HepG2 (cell line): ENCODE measurements at regions not wholly inside any gene's neighbourhood (a gene's known extent, or its start where the extent isn't known, plus 50 kb on each side); places are given as distances from the start of the nearest gene placed in this dataset.

Experiments
- ARNT ChIP-seq: fragments of 450-650 bp; IDR thresholded peaks from 2 replicates; pipeline ENCODE4 v1.6.1; 2017
- ATM ChIP-seq: fragments of 450-650 bp; IDR thresholded peaks from 2 replicates; pipeline ENCODE4 v1.7.1; 2017; ENCODE audit warnings: mild to moderate bottlenecking, borderline replicate concordance
- CC2D1A ChIP-seq: sonication (generic); formaldehyde crosslinking; IDR thresholded peaks from 2 replicates; pipeline ENCODE4 v1.8.1; 2023; ENCODE audit warnings: mild to moderate bottlenecking, missing genetic modification reagents
- KLF12 ChIP-seq: sonication (generic); formaldehyde crosslinking; IDR thresholded peaks from 2 replicates; pipeline ENCODE4 v1.4.0; 2020; ENCODE audit warnings: missing genetic modification reagents, borderline replicate concordance
- POLR2AphosphoS5 ChIP-seq: IDR thresholded peaks from 2 replicates; pipeline ENCODE4 v1.6.1; 2012; ENCODE audit warnings: low read depth, low read length
- SYNCRIP ChIP-seq: fragments of 200-400 bp; formaldehyde crosslinking; IDR thresholded peaks from 2 replicates; pipeline ENCODE4 v1.6.1; 2018; ENCODE audit warnings: mild to moderate bottlenecking, low read depth, low read length; ENCODE audit not compliant: insufficient read depth
- TRIM24 ChIP-seq: sonication (generic); formaldehyde crosslinking; IDR thresholded peaks from 2 replicates; pipeline ENCODE4 v1.8.0; 2022; ENCODE audit warnings: mild to moderate bottlenecking, missing genetic modification reagents
- ZNF224 ChIP-seq: sonication (generic); formaldehyde crosslinking; IDR thresholded peaks from 2 replicates; pipeline ENCODE4 v1.5.0; 2020; ENCODE audit warnings: mild to moderate bottlenecking, missing genetic modification reagents
- ZNF260 ChIP-seq: sonication (generic); formaldehyde crosslinking; IDR thresholded peaks from 2 replicates; pipeline ENCODE4 v1.4.0; 2020; ENCODE audit warnings: missing genetic modification reagents, low read depth, mild to moderate bottlenecking, borderline replicate concordance
- ZNF274 ChIP-seq: sonication (generic); formaldehyde crosslinking; IDR thresholded peaks from 2 replicates; pipeline ENCODE4 v1.5.1; 2020; ENCODE audit warnings: mild to moderate bottlenecking, missing genetic modification reagents
- ZNF660 ChIP-seq: sonication (generic); formaldehyde crosslinking; IDR thresholded peaks from 2 replicates; pipeline ENCODE4 v1.5.1; 2020; ENCODE audit warnings: mild to moderate bottlenecking, low read depth, missing genetic modification reagents, borderline replicate concordance
- ZSCAN30 ChIP-seq: sonication (generic); formaldehyde crosslinking; IDR thresholded peaks from 2 replicates; pipeline ENCODE4 v1.5.0; 2020; ENCODE audit warnings: mild to moderate bottlenecking, missing genetic modification reagents
- TF ChIP-seq, protein P1 (sequence below): sonication (generic); formaldehyde crosslinking; IDR thresholded peaks from 2 replicates; pipeline ENCODE4 v1.4.0; 2020; ENCODE audit warnings: missing genetic modification reagents
- TF ChIP-seq, protein P2 (sequence below): sonication (generic); formaldehyde crosslinking; IDR thresholded peaks from 2 replicates; pipeline ENCODE4 v1.8.0; 2022; ENCODE audit warnings: mild to moderate bottlenecking, missing genetic modification reagents, borderline replicate concordance
- TF ChIP-seq, protein P3 (sequence below): IDR thresholded peaks from 2 replicates; pipeline ENCODE4 v1.6.1; 2016; ENCODE audit warnings: missing genetic modification reagents, missing compliant biosample characterization
- TF ChIP-seq, protein P4 (sequence below): sonication (generic); formaldehyde crosslinking; IDR thresholded peaks from 2 replicates; pipeline ENCODE4 v1.9.0; 2022; ENCODE audit warnings: missing genetic modification reagents, mild to moderate bottlenecking, borderline replicate concordance
- TF ChIP-seq, protein P5 (sequence below): sonication (generic); formaldehyde crosslinking; IDR thresholded peaks from 2 replicates; pipeline ENCODE4 v1.8.1; 2023; ENCODE audit warnings: mild to moderate bottlenecking, missing genetic modification reagents
- TF ChIP-seq, protein P6 (sequence below): IDR thresholded peaks from 2 replicates; pipeline ENCODE4 v1.6.1; 2016; ENCODE audit warnings: missing compliant biosample characterization, missing genetic modification reagents, borderline replicate concordance
- TF ChIP-seq, protein P7 (sequence below): sonication (generic); formaldehyde crosslinking; IDR thresholded peaks from 2 replicates; pipeline ENCODE4 v1.8.1; 2023; ENCODE audit warnings: missing genetic modification reagents, mild to moderate bottlenecking, borderline replicate concordance

DNA sequence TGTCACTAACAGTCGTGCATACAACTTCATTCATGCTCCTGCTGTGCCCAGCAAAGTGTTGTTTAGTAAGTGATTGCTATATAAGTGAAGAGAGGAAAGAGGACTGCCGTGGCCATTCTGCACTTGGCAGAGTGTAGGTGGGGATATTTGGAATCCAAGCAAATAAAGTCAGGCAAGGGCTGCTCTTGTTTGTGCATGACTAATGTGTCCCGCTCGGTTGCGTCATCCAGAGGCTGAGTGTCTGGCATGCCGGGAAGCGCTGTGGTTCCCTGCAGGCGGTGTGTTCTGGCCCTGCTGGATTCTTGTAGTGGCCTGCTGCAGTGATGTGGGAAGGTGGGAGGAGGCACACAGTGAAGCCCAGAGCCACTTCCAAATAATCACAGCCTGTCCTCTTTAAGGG is 136.9 kb upstream of the ANKH start (continued):
- TF ChIP-seq, protein P1, sequence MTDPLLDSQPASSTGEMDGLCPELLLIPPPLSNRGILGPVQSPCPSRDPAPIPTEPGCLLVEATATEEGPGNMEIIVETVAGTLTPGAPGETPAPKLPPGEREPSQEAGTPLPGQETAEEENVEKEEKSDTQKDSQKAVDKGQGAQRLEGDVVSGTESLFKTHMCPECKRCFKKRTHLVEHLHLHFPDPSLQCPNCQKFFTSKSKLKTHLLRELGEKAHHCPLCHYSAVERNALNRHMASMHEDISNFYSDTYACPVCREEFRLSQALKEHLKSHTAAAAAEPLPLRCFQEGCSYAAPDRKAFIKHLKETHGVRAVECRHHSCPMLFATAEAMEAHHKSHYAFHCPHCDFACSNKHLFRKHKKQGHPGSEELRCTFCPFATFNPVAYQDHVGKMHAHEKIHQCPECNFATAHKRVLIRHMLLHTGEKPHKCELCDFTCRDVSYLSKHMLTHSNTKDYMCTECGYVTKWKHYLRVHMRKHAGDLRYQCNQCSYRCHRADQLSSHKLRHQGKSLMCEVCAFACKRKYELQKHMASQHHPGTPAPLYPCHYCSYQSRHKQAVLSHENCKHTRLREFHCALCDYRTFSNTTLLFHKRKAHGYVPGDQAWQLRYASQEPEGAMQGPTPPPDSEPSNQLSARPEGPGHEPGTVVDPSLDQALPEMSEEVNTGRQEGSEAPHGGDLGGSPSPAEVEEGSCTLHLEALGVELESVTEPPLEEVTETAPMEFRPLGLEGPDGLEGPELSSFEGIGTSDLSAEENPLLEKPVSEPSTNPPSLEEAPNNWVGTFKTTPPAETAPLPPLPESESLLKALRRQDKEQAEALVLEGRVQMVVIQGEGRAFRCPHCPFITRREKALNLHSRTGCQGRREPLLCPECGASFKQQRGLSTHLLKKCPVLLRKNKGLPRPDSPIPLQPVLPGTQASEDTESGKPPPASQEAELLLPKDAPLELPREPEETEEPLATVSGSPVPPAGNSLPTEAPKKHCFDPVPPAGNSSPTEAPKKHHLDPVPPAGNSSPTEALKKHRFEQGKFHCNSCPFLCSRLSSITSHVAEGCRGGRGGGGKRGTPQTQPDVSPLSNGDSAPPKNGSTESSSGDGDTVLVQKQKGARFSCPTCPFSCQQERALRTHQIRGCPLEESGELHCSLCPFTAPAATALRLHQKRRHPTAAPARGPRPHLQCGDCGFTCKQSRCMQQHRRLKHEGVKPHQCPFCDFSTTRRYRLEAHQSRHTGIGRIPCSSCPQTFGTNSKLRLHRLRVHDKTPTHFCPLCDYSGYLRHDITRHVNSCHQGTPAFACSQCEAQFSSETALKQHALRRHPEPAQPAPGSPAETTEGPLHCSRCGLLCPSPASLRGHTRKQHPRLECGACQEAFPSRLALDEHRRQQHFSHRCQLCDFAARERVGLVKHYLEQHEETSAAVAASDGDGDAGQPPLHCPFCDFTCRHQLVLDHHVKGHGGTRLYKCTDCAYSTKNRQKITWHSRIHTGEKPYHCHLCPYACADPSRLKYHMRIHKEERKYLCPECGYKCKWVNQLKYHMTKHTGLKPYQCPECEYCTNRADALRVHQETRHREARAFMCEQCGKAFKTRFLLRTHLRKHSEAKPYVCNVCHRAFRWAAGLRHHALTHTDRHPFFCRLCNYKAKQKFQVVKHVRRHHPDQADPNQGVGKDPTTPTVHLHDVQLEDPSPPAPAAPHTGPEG, result no peak
- TF ChIP-seq, protein P2, sequence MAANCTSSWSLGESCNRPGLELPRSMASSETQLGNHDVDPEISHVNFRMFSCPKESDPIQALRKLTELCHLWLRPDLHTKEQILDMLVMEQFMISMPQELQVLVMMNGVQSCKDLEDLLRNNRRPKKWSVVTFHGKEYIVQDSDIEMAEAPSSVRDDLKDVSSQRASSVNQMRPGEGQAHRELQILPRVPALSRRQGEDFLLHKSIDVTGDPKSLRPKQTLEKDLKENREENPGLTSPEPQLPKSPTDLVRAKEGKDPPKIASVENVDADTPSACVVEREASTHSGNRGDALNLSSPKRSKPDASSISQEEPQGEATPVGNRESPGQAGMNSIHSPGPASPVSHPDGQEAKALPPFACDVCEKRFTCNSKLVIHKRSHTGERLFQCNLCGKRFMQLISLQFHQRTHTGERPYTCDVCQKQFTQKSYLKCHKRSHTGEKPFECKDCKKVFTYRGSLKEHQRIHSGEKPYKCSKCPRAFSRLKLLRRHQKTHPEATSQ (CRISPR knock-in tag), result no peak
- no peak for TF ChIP-seq TRIM24 (CRISPR knock-in tag)
- no peak for TF ChIP-seq ZNF224 (CRISPR knock-in tag)
- TF ChIP-seq, protein P3, sequence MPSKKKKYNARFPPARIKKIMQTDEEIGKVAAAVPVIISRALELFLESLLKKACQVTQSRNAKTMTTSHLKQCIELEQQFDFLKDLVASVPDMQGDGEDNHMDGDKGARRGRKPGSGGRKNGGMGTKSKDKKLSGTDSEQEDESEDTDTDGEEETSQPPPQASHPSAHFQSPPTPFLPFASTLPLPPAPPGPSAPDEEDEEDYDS (CRISPR knock-in tag), result peak; percentile 26; the same call in 1 of the 2 replicates
- TF ChIP-seq ZNF274, result no peak
- no peak for TF ChIP-seq CC2D1A (CRISPR knock-in tag)
- TF ChIP-seq, protein P4, sequence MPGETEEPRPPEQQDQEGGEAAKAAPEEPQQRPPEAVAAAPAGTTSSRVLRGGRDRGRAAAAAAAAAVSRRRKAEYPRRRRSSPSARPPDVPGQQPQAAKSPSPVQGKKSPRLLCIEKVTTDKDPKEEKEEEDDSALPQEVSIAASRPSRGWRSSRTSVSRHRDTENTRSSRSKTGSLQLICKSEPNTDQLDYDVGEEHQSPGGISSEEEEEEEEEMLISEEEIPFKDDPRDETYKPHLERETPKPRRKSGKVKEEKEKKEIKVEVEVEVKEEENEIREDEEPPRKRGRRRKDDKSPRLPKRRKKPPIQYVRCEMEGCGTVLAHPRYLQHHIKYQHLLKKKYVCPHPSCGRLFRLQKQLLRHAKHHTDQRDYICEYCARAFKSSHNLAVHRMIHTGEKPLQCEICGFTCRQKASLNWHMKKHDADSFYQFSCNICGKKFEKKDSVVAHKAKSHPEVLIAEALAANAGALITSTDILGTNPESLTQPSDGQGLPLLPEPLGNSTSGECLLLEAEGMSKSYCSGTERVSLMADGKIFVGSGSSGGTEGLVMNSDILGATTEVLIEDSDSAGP, result peak; percentile 41; the same call in 1 of the 2 replicates
- no peak for TF ChIP-seq ZNF260 (CRISPR knock-in tag)
- TF ChIP-seq KLF12, result no peak
- TF ChIP-seq, protein P5, sequence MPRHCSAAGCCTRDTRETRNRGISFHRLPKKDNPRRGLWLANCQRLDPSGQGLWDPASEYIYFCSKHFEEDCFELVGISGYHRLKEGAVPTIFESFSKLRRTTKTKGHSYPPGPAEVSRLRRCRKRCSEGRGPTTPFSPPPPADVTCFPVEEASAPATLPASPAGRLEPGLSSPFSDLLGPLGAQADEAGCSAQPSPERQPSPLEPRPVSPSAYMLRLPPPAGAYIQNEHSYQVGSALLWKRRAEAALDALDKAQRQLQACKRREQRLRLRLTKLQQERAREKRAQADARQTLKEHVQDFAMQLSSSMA (CRISPR knock-in tag), result no peak
- TF ChIP-seq ATM, result no peak
- no peak for TF ChIP-seq ZSCAN30 (CRISPR knock-in tag)
- TF ChIP-seq ARNT, result no peak
- TF ChIP-seq, protein P6, sequence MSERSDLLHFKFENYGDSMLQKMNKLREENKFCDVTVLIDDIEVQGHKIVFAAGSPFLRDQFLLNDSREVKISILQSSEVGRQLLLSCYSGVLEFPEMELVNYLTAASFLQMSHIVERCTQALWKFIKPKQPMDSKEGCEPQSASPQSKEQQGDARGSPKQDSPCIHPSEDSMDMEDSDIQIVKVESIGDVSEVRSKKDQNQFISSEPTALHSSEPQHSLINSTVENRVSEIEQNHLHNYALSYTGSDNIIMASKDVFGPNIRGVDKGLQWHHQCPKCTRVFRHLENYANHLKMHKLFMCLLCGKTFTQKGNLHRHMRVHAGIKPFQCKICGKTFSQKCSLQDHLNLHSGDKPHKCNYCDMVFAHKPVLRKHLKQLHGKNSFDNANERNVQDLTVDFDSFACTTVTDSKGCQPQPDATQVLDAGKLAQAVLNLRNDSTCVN (CRISPR knock-in tag), result peak; percentile 73; the same call in 1 of the 2 replicates
- TF ChIP-seq, protein P7, sequence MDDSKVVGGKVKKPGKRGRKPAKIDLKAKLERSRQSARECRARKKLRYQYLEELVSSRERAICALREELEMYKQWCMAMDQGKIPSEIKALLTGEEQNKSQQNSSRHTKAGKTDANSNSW, result no peak
- TF ChIP-seq SYNCRIP, result no peak
- no peak; the same call in 1 of the 2 replicates for TF ChIP-seq POLR2AphosphoS5
- no peak for TF ChIP-seq ZNF660 (CRISPR knock-in tag)
